NOMO-1 treated with DMSO at 0.1 percent for 48 hours (cell line): ENCODE measurements at regions not wholly inside any gene's neighbourhood (a gene's known extent, or its start where the extent isn't known, plus 50 kb on each side); places are given as distances from the start of the nearest gene placed in this dataset.

Experiments
- DNase-seq: peaks from one replicate; lab custom pipeline; 2025; ENCODE audit not compliant: unreplicated experiment; lab: John Stamatoyannopoulos, UW

DNA sequence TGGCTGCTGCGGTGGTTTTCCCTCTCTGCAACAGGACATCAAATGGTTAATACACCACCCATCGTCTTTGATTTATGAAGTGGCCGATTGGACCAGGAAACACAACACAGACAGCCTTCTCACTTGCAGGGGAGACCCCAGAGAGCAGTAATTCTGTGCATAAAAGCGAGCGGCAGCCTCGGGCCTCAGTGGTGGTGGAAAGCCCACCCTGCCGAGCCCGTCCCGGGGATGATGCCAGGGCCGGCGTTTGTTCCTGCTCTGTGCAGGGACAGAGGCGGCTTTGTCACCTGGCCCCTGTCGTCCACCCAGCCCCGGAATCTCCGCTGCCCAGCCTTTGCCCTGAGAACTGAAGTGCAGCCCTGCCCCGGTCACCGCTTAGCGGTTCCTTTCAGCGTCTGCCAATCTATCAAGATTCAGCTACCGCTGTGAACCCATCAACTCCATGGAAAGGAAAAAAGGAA lies 184.4 kb downstream of the TSHZ3 start:
- DNase-seq: no peak

DNA sequence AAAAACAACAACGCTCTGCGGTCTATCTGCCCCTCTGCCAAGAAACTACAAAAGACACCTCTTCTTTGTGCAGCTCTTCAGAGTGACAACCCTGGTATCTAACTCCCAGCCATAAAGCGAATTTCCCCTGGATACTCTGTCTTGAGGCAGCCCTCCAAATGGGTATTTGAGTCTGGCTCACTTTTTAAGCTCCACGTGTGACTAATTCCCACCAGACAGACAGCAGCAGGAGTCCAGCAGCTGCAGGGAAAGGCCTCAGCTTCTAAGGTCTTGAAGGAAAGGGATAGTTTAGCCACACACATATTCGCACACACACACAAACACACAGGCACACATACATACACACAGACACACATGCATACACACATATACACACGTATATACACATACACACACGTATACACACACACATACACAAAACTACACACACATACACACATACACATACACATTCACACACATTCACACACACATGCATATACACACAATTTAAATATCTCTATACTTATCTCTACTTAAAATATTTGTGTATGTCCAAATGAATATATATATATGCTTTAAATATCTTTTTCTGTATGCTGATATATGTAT lies 188.8 kb downstream of the TSHZ3 start:
- DNase-seq: no peak

DNA sequence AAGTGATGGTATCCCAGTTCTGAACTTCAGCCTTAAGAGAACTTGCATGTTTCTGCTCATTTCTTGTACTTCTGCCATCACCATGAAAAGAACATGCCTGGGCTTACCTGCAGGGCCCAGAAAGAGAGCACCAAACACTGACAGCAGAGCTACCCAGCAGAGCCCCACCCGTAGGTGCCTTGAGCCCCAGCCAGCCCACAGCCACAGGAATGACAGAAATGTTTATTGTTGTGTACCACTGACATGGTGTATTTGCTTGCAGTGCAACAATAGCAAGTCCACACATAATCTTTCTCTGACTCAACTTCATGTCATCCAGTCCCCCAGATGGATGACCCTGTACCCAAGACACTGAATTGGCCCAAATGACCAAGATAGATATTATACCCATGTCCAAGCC lies 195.2 kb downstream of the TSHZ3 start:
- DNase-seq: no peak

DNA sequence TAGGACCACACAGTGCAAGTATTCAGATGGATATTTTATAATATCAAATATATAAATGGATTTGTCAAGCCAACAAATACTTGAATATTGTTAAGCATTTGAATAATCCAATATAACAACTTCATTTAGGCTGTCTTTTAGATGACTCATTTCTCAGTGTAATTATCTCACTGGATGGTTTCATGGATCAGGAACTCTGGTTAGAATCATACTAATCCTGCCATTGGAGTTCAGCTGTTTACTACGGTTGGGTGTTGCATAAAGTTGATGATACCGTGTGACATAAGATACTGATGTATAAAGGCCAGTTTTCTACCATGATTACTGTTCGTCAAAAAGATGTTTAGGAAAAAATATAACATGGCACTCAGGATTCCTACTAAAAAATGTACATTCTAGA lies 196.3 kb downstream of the TSHZ3 start:
- DNase-seq: no peak

DNA sequence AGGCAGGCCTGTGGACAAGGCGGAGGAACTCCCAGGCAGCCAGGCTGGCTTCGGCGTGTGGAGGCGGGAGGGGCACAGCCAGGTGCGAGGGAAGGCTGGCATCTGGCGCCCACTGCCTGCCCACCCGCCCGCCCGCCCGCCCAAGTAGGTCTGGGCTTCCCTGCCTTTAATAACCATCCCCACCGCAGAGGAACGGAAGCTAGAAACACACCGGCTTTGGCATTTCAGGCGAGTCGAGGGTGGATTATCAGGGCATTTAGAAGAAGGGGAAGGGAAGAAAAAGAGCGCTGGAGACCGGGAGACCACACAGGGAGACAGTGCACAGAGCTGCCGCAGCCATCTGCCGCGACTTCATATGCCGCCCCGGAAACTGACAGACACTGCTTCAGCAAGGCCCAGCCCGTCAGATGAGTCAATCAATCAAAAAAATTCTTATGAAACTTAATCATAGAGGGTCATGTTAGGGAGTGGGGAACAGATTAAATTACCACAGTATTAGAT lies 199.7 kb downstream of the TSHZ3 start:
- no peak for DNase-seq

DNA sequence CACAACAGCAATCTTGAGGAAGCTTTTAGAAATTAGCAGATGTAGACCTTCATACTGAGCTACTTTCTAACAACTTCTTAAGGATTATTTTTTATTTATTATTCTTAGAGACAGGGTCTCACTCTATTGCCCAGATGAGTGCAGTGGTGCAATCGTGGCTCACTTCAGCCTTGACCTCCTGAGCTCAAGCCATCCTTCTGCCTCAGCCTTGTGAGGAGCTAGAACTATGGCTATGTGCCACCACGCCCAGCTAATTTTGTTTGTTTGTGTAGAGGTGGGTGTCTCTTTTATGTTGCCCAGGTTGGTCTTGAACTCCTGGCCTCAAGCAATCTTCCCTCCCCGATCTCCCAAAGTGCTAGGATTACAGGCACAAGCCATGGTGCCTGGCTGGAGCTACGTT lies 200.6 kb downstream of the TSHZ3 start:
- no peak for DNase-seq

DNA sequence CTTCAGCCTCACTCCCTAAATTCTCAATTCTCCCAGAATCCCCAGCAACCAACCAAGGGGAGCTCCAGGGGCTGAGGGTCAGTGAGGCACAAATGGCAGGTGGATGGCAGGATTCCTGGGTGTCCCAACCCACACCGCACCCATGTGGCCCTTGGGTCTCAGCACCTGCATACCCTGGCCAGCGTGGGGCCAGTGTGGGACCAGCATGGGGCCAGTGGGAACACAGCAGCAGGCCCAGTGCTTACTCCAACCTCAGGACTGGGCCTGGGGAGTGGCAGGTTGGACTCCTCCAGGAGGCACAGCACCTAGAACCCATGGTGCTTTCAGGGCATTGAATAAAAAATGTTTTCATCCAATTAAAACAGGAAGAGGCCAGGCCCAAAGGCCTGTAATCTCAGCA lies 202.0 kb downstream of the TSHZ3 start:
- no peak for DNase-seq

DNA sequence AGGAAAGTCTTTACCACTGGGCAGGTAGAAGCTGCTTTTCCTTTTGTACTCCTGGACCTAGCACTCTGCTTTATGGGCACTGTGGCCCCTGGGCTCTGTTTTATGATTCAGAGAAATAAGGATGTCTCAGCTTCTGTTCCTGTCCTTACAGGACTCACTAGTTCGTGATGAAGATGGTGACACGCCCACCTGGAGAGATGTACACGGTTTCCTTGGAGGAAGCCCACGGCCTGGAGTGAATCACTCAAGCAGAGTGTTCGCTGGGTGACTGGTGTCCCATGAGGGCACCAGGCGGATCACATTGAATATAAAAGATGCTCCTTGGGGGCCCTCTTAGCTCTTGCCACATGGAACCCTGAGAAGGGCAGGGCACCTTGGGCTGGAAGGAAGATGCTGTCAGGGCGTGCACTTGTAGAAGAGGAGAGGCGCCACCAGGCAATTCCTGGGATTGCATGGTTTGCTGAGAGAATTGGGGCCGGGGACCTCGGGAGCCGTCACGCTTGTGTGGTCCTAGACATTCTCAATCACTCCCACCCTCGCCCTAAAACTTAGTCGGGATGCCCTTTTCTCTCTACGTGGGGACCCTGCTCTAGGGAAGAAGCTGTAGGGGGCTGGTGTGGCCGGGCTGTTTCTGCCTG lies 202.6 kb downstream of the TSHZ3 start:
- DNase-seq: no peak

DNA sequence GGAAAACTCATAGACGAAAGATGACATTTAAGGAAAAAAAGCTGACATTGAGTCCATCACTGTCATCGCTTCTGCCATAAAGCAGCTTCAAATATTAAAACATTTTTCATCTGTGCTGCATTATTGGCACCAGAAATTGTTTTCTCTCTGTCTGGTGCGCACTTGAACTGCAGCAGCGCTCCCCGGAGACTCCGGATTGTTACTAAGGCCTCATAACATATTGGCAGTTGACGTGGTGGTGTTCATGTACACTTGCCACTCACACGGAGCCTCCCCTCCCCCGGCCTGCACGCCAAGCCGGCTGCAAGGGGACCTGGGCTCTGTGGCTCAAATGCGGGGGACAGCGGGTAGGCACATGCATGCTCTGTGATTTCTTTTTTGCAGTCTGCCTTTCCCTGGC lies 203.2 kb downstream of the TSHZ3 start:
- DNase-seq: no peak

DNA sequence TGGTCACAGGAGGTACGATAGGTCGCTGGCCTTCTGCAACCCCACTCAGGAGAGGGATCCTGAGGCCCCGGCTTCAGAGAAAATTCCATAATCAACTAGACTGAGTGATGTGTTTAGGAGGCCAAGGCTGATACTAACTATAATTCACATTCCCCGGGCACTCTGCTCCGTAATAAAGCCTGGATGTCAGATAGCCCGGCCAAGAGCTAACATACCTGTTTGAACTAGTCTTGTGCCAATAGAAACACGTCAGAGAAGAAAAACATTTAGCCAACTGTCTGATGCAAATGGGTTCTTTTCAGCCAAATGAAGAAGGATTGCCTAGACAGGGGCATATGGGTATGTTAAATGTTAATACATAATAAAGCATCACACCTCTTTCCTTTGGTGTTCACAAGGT lies 204.2 kb downstream of the TSHZ3 start:
- no peak for DNase-seq

DNA sequence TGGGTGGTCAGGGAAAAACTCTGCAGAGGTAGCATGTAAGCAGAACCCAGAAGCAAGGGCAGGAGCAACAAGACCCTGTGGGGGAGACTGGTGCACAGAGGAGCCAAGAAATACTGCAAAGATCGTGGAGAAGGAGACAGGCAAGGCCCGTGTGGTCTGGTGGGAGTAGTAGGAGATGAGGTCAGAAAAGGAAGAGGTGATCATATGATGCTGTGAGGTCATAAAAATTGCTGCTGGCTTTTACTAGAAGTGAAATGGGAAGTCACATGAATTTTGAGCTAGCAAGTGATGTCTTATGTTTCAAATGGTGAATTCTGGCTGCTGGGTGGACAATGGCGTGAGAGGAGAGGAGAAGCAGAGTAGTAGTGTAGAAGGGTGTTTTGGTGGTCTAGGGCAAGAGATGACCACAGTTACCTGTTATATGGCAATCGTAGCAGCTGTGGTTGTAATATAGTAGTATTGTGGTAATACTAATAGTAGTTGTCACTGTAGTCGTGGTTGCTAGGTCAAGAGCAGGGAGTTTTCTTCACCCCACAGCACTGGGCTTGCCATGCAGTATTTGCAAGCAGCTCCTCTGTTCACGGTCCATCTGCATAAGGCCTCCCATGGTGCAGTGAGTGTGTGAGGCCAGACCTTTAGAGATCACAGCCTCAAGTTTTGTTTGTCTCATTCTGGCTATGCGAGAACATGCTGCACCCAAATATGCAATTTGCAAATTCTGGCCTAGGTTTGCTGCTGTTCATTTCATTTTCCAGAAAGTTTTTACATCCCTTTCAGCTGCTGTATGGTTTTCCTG lies 205.0 kb downstream of the TSHZ3 start:
- no peak for DNase-seq

DNA sequence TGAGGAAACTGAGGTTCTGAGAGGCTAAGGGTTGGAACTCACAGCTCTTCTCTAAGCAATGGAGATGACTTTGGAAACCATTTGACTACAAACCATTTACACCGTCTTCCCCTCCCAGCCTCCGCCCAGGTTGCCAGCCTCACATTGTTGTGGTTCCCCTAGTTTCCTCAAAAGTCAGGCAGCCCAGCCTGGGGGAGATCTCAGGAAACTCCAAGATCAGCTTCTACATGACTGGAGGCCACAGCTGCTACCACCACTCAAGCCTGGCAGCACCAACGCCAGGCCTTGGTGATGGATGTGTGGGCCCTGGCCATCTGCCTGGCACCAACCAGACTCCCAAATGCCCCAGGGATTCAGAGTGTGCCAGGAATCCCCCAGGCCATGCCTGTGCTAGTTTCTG lies 207.9 kb downstream of the TSHZ3 start:
- no peak for DNase-seq

DNA sequence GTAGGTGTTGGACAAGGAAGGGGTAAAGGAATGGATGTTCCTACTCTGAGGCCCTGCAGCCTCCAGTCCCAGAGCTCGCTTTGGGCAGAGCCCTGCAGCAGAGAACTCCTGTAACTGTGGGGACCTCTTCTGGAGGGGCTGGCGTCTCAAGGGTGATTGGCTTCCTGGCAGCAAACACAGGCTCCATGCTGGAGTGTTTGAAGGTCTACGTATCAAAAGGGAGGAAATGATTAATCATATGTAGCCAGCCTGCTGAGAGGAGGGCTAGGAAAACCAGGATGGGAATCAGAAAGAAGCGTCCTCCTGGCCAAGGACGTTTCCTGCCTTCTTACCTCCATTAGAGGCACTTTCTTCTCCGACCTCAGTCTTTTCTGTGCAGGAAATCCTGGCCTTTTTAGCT lies 208.5 kb downstream of the TSHZ3 start:
- DNase-seq: no peak

DNA sequence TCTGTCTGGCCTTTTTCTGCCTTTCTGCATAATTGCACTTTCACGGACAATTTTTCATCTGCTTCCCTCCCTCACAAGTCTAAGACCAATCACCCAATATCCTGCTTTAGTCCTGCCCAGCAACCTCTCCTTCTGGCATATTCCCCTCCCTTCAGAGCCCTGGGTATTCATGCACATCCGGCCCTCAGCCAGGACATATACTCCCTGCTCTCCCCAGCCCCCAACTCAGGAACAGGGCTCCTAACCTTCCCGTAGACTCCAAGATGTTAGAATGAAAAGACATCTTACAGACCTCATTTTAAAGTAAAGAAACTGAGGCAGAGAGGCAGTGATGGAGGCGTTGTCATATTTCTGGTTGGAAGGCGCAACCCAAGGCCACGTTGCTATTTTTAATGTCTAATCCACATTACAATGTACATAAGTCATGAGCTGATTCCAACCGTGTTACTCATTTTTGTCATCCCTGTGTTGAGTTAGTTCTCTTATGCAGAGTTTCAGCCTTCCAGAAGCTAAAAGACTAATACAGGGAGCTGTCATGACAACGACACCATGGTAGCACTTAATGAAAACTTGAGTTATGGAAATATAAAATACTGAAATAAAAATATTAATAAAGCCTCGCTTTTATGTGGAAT lies 209.2 kb downstream of the TSHZ3 start:
- DNase-seq: no peak

DNA sequence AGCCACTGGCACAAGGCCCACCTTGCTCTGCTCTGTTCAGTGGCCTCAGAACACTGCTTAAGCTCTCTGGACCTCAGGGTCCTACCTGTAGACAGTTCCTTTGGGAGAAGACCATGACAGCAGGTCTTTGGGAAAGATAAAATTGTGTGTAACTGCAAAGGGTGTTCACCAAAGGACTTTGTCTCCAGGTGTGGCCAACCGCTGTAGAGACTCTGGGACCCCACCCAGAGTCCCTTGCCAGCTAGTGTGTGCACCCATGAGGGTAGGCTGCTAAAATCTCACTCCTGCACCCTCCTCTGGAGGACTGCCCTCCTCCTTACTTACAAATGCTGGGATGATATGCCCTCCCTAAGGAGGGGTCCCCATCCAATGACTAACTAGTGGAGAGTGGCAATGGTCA lies 211.2 kb downstream of the TSHZ3 start:
- DNase-seq: no peak

DNA sequence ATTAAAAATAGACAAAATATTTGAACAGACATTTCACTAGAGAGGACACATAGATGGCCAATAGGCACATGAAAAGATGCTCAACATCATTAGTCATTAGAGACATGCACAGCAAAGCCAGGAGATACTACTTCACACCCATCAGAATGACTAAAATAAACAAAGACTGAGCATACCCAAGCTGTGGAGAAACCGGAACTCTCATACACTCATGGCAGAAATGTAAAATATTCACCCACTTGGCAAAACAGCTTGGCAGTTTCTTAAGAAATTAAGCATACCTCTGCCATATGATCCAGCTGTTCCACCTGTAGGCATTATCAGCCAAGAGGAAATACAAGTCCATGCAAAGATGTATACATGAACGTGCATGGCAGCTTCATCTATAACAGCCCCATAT lies 213.4 kb downstream of the TSHZ3 start:
- no peak for DNase-seq

DNA sequence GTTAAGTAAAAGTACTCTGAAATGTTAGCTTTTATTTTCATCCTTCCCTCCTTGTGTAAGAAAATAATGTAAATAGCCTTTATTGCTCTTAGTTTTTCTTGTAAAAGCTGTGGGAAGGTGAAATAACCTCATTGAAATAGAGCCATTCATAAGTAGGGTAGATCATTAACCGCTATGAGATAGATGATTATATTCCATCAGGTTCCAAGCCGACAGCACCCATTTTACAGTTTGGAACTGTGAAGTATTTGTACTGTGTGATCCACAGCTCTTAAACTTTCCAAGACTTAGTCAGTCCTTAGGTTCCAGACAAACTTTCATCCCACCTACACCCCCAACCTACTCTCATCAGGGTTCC lies 216.5 kb downstream of the TSHZ3 start:
- DNase-seq: no peak

DNA sequence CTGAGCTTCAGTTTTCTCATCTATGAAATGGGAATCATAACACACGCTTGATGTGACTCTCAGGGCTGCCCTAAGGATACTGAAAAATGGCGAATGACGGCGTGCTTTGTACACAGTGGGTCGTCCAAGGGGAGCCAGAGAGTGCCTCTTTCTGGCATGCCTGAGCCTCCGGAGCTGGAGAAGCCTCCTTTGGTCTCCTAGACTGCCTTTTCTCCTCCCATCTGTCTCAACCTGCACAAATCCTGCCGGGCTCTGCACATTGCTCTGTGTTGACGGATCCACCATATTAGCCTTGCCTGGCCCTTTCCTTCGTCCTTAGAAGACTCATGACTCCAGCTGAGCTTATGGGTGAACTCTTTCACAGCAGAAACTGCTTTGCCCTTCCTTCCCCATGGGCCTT lies 220.9 kb downstream of the TSHZ3 start:
- DNase-seq: no peak

DNA sequence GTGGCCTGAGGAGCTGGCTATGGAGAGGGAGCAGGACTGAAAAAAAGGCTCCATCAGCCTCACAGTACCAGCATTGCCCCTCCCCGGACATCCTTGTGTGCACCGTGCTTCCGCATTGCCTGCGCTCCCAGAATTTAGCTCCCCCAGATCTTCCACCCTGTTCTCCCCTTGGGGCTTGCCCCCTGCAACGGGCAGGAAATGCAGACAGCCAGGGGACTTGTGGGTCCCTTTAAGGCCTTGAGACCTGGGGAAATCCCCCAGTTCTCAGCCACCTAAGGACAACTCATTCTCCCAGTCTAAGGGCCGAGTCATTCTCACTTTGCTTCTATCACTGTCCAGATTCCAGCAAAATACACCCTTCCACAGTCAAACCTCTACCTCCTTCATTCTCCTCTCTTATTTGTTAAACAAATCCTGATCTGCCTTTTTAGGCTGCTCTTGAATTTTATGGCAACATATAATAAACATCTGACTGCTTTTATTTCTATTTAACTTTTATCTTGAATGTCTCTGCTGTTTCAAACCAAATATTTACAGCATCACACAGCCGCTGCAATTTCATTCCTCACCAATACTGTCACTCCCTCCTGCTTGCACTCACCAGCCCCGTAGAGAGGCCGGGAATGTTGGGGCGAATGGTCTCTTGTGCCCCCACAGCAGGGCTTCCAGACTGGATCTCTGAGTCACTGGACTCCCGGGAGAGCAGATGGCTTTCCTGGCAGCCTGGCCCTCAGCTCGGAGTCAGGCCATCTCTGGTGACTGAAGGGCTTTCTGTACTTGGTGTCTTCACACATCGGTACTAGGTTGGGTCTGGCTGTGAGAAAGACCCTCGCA lies 221.9 kb downstream of the TSHZ3 start:
- no peak for DNase-seq

DNA sequence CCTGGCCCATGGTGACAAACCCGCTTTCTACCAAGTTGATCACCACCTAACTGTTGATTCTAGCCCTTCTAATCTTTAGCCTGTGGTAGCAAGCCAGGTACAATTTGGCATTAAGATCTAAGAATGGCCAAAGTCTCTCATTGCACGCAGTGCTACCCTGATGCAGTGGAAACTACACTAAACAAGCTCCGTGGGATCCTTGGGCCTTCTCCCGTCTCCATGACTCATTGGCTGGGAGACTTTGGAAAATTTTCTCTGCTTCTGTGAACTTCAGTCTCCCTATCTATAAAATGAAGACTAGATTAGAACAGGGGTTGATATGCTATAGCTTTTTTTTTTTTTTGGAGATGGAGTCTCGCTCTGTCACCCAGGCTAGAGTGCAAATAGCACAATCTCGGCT lies 223.0 kb downstream of the TSHZ3 start:
- DNase-seq: no peak

DNA sequence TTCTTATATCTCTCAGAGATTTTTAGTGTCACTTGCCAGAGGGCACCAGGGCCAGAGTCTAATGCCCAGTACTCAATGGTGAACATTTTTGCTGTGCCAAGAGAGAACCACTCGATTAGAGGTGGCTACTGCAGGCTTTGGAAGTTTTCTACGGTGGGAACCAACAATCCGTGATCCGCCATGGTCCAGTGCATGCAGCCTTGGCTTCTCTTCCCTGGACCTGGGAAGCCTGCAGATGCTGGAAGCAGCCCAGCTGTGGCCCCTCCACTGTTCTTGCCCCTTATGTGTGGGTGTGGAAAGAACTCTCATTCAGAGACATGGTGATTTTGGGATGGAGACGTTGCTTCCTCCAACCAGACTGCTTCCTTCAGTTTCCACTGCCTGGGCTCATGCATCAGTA lies 224.2 kb downstream of the TSHZ3 start:
- DNase-seq: no peak
